Activated naive CD4-positive, alpha-beta T cell treated with anti-CD3 and anti-CD28 coated beads, Interleukin-2, amount 50 U/mL, for 16 hours (primary cell): ENCODE measurements at regions not wholly inside any gene's neighbourhood (a gene's known extent, or its start where the extent isn't known, plus 50 kb on each side); places are given as distances from the start of the nearest gene placed in this dataset.

ENCODE experiments used
- DNase-seq: peaks from one replicate; pipeline ENCODE4 v3.0.0-alpha.2; 2020

- no peak for DNase-seq
These were observed 376.6 kb upstream of the XYLT1 start for GRCh38 chr16:17847234-17847795.

DNA sequence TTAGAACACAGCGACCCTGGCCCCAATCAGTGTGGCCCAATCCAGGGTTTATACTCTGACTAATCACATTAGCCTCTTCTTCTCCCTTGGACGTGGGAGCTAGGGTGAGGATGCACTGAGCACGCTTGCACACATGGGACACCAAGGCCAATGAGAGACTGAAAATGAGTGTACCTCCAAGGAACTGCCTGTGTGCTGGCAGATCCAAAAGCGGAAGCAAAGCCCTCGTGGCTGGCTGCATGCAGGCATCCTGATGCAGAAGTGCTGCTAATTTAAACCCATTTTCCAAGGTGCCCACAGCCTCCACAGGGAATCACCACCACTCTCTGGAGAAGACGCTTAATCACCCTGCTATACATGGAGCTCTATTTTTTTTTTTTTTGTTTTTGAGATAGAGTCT lies 375.3 kb upstream of the XYLT1 start:
- no peak for DNase-seq

GRCh38 chr16:17845031-17845430 lies 374.3 kb upstream of the XYLT1 start:
- DNase-seq, result no peak

GRCh38 chr16:17843905-17844304 lies 373.1 kb upstream of the XYLT1 start:
- DNase-seq, result no peak

GRCh38 chr16:17839907-17840306 lies 369.1 kb upstream of the XYLT1 start:
- no peak for DNase-seq

DNA sequence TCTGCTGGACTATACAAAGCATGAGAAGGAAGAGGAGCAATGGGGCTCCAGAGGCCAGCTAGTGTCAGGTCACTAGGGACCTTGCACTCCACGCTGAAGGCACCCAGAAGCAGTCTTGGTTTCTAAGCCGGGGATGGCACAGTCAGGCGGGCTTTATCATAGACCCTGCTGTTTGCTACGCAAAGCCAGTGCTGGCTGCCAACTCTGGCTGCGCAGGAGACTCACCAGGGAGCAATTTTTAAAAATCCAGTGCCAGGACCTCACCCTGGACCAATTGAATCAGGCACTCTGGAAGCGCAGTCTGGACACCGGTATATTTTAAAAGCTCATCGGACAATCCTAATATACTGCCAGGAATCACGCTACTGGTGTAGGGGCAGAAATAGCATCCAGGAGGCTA lies 368.5 kb upstream of the XYLT1 start:
- DNase-seq, result no peak

DNA sequence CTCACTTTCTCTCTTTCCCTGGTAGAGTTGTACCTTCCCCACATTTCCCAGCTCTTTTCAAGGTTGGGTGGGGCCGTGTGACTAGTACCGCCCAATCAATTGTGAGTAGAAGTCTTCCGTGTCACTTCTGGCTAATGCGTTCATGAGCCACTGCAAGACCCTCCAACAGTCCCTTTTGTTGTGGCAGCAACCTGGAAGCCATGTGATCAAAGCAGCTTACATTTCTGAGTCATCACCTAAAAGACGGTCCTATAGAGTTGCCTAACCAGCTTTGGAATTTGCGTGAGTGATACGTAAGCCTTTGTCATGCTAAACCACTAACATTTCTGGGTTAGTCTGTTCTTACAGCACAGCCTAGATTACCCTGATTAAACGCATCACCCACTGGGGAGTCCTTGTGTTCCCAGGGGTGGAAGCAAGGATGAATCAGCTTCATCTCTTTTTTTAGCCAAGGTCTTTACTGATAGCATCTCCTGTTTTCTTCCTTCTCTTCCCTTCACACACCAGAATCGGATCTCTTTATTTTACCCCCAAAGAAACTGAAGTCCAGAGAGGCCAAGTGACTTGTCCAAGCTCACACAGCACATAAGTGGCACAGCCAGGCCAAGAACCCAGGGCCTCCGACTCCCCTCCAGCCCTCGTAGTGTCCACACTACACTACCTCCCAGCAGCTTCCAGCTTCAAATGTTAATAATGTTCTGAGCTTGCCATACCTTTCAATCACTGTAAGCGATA lies 366.3 kb upstream of the XYLT1 start:
- DNase-seq, result no peak

DNA sequence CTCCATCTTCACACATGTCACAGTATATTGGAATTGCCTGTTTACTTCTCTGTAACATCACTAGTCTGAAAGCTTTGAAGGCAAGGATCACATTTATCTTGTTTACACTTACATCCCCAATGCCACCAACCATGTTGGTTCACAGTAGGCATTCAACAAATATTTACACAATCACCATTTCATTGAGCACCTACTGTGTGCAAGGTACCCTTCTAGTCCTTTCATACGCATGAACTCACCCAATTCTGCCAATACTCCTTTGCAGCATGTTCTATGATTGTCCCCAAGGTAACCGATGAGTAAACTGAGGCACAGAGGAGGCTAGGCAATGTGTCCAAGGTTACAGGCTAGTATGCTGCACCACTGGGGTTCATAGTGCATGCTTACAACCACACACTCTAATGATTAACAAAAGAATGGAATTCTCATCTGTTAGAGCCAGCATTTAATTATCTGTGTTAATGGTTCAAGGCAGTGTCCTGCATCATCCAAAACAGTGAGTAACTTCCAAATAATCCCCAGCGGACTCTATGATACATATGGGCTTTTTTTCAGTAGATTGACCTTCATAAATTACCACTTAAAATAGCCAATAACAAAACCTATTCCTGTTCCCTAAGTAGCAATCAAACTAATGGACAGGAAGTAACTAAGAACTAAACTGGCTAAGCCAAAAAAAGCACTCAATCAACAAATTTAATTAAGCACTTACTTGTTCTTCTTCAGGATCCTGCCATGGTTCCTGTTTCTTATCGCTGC lies 364.5 kb upstream of the XYLT1 start:
- DNase-seq, result no peak

- DNase-seq, result no peak
These were observed 362.0 kb upstream of the XYLT1 start for GRCh38 chr16:17832738-17833137.

DNA sequence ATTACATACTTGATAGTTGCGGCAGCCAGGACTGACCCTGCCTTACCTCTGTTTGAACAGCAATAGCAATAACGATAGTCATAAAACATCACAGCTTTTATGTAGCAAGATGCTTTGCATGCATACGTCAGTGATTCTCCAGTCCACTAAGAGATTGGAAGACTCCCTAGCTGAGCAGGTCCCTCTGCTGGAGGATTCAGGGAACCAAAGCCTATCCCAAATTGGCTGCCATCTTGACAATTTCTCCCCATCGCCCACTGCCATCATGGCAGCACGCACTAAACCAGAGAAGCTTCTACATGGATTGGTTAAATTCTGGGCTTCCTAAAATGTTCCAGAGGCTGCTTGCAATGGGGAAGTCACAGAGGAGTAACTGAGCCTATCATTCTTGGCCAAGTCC lies 360.6 kb upstream of the XYLT1 start:
- DNase-seq, result no peak

GRCh38 chr16:17830651-17831050 lies 359.9 kb upstream of the XYLT1 start:
- DNase-seq, result no peak

DNA sequence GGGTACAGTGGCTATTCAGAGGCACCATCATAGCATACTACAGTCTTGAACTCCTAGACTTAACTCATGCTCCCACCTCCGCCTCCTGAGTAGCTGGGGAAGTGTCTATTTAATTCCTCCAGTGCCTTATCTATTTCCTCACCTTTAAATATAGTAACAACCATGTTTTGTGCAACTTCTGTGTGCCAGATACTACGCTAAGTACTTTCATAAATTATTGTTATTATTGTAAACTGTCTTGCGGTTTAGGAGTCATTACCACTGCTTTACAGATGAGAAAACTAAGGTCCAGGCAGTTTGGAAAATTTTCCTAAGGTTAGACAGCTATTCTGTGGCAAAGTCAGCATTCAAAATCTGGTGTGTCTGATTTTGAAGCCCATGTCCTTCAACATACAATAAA lies 359.1 kb upstream of the XYLT1 start:
- DNase-seq, result no peak

DNA sequence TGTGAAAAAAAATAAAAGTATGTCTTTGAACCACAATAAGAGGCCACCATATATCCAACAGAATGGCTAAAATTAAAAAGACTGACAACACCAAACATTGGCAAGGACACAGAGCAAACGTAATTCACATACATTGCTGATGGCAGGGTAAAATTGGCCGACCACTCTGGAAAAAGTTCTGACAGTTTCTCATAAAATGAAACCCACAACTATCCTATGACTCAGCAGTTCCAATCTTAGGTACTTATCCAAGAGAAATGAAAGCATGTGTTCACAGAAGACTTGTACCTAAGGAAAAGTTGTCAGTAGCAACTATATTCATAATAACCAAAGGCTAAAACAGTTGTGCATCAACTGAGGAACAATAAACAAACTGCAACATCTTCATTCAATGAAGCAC lies 357.3 kb upstream of the XYLT1 start:
- DNase-seq, result no peak

GRCh38 chr16:17827313-17827712 lies 356.6 kb upstream of the XYLT1 start:
- no peak for DNase-seq

GRCh38 chr16:17817943-17818342 lies 347.2 kb upstream of the XYLT1 start:
- DNase-seq, result no peak

DNA sequence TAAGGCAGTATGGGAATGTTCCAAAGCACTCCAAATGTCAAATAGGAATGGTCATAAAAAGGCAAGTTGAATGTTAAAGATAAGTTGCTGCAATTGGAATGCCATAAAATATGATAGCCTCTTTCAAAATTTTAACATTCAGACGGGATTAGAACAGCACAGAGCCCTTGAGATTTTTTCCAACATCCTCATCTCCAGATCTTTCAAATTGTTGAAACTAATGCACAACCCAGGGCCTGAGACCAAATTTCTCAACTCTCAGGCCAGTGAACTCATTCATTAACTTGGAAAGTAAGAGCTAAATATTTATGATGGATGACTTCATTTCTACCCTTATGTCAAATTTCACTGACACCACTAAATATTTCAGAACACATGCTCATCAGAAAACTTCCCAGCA lies 346.5 kb upstream of the XYLT1 start:
- no peak for DNase-seq

- no peak for DNase-seq
These were observed 342.0 kb upstream of the XYLT1 start for GRCh38 chr16:17812771-17813170.

- DNase-seq, result no peak
These were observed 334.1 kb upstream of the XYLT1 start for GRCh38 chr16:17804857-17805256.

DNA sequence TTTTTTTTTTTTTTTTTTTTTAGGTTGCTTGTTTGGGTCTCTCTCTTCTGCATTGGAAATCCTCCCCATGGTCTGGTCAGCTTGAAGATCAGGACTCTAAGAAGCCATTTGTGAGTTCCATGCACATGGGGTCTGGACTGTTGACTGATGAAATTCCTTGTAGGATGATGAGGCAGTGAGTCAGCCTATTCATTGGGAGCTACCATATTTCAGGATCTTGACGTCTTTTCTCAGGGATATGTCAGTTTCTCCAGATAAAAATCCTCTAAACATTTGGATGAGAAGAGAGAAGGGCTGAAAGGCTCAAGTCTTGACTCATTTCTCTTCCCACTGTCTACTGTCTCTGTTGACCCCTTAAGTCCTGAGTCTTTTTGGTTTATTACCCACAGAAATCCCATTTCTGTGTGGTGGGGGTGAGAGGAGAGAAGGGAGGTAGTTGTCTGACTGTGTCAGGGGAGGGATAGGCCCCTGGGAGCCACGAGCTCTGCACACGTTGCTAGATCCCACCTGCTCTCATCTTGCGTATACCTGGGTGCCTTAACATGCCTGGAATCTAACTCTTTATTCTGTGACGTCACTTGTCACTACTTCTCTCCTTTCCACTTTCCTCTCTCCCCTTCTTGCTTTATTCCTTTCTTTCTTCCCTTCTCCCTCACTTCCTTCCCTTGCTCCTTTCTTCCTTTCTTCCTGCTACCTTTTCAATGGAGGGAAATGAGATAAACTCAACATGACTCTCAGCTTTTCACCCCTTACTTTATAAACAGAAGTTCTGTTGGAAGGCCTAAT lies 333.1 kb upstream of the XYLT1 start:
- DNase-seq, result no peak

GRCh38 chr16:17802571-17802970 lies 331.8 kb upstream of the XYLT1 start:
- no peak for DNase-seq

- DNase-seq, result no peak
These were observed 330.3 kb upstream of the XYLT1 start for GRCh38 chr16:17801068-17801467.

DNA sequence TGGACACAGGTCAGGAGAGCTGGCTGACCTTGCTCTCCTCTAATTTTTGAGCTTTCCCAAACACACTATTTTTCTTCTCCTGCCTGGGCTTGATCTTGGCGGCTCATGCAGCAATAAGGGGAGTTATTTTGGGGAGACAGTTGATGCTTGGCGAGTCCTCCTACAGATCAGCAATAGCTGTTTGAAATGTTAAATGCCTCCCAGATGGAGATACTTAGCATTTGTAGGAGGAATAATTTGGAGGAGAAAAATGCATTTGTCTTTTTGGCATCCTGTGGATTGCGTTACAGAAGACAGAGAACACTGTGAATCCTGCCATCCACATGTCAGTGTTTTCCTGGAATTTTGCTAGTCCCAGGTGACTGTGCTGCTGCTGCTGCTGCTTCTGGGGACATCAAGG lies 328.0 kb upstream of the XYLT1 start:
- no peak for DNase-seq

GRCh38 chr16:17793354-17793753 lies 322.6 kb upstream of the XYLT1 start:
- DNase-seq, result no peak

DNA sequence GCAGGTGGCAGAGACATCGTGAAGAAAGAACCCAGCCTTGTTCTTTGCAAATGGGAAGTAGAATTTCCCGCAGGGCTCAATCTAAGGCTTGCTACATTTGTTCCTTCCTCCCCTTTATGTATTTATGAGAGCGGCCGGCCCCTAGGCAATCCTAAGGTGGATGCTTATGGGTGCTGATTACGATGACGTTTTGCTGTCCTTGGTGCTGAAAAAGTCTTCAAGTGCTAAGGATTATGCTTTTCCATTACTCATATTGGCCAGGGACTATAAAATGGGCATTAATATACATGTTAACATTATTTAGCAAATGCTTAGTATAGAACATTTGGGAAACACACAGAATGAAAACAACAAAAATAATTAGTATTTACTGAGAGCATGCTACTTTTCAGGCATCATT lies 313.3 kb upstream of the XYLT1 start:
- DNase-seq, result no peak
